GM18909 (cell line): ENCODE measurements at regions not wholly inside any gene's neighbourhood (a gene's known extent, or its start where the extent isn't known, plus 50 kb on each side); places are given as distances from the start of the nearest gene placed in this dataset.
"Not testable (repeated sequence)": the region's sequence is repeated elsewhere in the genome, so short reads cannot be mapped to it uniquely, and the experiment has no call there.

Experiments used
- ATAC-seq: cut with Tn5 transposase; IDR thresholded peaks from one replicate; pipeline ENCODE4 v1.9.1; 2021; ENCODE audit warnings: mild to moderate bottlenecking; ENCODE audit not compliant: unreplicated experiment, poor library complexity

DNA sequence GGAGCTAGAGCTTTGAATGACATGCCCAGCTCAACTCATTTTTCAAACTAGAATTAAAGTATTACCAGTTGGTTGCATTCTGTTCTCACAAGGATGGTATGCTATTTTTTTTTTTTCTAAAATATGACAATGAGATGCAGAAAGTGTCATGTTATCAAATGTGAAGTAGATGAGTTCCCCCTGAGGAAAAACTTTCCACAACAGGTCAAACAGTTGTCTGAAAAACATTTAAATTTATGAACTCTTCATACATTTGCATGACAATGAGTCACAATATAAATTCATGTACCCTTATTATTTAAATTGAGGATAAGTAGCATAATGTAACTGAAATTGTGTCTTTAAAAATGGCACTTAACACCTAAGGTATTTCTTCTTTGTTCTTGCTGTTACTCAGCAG, 1720.5 kb upstream of the NUDT12 start:
- no peak for ATAC-seq

DNA sequence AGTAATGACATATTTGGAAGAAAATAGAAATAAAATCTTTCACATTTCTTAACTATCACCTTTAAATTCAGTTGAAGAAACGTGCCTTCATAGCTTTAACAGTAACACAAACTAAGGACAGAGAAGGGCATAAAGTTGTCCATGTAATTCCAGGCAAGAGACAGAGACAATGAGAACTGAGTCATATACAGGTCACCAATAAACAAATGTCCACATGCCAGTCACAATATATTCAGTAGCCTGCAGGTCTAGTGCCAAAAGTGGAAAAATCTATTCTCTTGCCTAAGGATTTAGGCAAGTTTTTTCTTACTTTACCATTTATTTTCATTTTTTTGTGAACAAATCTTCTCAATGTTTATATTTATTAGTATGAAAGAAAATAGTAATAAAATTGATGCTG, 1711.5 kb upstream of the NUDT12 start:
- ATAC-seq = no peak

DNA sequence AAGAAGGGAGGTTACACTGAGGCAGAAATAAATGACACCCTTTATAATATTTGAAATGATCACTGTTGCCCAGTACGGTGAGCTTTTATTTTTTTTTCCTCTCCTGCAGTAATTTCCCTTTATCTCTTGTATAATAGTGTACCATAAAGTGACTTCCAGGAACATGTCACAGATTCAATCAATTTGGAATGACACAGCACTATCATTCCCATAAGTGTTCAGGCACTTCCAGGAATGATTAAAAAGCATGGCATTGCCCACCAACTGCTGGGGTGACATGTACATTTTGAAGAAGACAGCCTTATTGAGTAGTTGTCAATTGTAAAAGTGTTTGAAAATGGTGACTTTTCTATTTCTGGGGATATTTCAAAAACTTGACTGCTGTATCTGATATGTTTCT, 1700.9 kb upstream of the NUDT12 start:
- ATAC-seq = no peak

DNA sequence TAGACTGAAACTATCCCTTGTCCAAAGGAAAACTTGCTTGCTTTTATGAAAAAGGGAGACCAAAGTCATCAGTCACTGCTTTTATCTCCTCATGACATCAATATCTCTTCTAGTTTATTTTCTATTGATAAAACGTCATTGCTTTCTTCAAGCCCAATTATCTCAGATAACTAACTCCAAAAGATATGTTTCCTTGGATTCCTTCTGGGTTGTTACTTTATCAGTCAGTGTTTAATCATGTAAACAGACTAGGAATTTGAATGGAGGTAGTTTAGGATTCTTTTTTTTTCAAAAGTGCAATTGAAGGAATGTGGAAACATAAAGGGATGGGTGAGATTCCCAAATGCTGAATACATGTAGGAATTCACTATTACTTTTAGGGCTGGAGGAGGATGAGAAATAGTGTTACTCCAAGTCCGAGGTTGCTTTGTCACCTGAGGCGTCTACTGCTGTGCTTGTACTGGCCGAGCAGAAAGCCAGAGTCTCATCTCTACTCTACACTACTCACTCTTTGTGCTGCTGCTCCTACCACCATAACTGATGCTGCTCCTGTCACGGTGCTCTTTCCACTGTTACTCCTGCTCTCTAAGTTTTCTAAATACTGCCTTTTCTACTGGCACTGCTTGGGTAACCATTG, 1697.1 kb upstream of the NUDT12 start:
- ATAC-seq = no peak

DNA sequence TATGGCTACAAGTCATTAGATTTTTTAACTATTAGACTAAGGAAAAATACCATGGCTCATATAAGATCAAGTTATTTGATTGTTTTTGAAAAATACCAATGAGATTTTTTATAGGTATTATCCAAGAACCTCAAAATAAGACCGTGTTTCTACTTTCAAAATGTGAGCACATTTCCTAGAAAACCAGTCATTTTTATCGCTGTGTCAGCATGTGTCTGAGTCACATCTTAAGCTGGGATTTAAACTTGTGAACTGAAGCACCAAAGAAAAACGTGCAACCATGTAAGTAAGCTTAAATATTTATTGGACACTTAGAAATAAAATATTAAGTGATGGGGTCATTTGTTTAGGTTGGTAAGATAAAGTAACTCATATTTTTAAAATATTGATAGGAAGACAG, 1676.0 kb upstream of the NUDT12 start:
- no peak for ATAC-seq

DNA sequence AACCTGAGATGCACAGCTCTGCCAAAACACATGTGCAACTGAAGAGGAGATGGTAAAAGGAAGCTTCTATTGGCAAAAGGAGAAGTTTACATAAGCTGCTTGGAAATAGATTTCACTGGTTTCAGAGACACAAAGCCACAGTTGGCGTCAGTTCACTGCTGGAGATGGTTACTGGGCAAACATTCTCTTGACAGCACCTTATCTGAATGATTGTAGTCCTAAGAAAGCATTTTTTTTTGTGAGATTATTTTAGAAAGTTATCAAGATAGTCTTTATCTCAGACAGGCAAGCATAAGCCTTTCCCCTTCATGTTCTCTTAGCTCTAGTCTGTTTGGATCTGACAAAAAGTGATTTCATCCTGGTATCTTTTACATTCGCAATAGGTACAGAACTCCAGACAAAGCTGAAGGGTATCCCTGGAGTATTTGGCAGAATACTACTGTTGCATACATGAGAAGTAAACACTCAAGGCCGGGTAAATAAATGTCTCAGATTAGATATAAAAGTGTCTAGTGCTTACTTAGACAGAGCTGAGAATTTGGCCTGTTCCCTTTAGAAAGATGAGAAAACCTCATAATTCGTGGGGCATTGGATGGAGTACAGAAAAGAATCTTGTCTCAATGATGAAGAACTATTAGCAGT, 1668.0 kb upstream of the NUDT12 start:
- no peak for ATAC-seq

DNA sequence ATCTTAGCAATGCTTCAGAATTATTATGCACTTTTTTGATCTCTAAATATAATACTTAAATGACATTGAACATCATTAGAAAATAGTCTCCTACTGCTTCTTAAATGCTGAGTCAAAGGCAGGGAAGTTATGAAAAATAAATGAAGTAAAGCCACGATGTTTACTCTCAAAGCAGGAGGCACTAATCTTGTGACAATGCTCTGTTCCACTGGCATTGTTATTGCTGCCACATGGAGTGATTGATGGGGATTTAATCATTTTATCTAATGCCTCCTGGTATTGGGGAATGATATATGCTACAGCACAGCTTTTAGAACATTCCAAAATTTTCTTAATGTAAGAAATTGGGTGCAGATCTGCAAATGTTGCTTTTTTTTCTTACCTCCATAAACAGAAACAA, 1655.4 kb upstream of the NUDT12 start:
- ATAC-seq = no peak

DNA sequence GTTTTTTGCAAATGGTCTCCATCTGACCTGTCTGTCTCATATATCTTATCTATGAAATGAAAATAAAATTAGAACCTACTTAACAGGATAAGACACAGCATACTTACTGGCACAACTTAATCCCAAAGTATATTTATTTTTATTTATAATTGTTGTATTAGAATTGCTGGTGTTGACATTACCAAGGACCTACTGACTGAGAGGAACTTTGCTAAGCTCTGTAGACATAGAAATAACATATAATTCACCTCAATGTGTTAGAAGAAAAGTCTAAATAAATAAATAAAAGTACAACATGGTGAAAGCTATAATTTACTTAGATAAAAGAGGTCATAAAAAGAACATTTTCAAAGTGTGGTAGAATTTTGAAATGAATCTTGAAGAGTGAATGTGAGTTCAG, 1650.5 kb upstream of the NUDT12 start:
- no peak for ATAC-seq

DNA sequence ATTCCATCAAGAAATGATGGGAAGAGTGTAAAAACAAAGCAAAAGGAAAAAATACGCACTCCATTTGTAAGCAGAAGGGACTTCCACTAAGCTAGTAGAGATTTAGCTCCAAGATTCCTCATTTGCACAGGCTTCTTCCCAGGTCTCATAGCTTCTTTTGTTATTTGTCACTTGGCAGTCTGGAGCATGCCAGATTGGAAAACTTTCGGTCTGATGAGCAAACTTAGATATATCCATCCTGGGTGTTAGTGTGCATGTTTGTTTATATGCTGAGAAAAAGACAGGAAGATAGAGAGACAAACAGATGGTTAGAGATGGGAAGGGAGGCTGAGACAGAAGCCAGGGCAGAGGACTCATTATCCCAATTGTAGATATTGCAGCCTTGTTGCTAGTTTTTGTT, 1644.5 kb upstream of the NUDT12 start:
- ATAC-seq = no peak

DNA sequence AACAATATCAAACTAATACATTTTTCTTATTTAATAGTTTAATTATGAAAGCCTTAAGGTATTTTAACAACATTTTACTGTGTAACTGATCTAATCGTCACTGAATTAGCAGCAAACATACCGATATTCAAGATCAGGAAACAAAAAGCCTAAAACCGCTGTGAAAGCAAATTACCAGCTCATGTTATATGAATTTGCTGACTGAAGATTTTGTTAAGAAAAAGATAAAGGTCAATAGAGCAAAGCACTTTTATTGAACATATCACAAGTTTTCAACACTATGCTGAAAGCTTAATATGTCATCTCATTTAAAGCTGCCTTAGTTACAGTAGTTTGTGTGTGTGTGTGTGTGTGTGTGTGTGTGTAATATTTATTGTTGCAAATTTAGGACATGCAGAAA, 1634.9 kb upstream of the NUDT12 start:
- no peak for ATAC-seq

DNA sequence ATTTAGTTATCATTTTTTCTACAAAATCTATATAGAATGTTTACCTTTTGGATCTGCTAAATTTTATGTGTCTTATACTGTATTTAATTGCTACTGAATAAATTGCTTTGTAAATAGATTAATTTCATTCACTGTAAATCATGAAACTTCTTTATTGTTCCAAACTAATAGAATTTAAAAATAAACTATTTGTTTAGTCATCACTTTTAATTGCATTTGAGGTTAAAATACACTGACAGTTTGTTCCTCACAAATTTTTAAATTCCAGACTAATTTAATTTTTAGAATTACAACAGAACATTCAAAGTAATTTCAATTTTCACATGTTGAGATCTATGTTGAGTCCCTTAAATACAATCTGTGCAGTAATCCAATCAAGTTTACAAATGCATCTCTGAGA, 1633.2 kb upstream of the NUDT12 start:
- no peak for ATAC-seq

DNA sequence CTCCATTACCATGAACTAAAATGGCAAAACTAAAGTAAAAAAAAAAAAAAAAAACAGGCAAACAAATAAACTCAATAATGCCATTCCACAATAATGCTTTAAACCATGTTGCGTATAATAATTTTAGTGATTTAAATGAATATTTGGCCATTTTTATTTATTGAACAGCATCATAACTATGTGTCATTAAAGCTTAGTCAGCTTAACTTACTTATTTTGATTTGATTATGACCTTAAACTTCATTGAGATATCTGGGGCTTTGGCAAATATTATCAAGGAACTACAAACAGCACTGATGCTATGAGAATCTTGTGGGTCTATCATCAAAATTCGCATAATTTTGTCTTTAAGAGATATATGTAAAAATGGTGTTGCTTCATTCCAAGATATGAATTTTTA, 1610.3 kb upstream of the NUDT12 start:
- ATAC-seq = no peak

DNA sequence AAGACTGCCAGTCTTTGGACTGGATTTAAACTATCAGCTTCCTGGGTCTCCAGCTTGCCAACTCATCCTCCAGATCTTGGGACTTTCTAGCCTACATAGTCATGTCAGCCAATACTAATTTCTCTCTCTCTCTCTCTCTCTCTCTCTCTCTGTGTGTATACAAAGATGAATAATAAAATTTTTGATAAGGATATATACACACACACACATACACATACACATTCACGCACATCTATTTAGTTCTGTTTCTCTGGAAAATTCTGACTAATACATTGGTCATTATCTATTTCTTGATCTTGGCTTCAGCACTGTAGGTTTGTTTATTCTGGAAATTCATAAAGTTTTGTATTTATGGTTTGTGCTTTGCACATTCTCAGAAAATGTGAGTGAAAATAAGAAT, 1606.2 kb upstream of the NUDT12 start:
- ATAC-seq = no peak

DNA sequence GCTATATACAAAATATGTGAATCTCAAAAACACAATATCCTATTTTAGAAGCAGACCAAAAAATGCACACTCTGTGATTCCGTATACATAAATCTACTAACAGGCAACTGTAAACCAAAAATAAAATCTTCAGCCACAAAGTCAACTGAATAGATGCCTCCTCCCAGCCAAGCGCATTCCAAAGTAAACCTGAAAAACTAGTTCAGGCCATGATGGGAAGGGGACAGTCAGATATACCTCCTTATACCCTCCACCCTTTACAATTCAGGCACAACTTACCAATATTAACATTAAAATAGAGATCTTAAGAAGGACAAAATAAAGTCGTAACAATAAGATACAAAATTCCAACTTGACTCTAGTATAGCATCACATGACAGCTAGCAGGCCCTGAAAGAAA, 1604.5 kb upstream of the NUDT12 start:
- ATAC-seq = no peak

DNA sequence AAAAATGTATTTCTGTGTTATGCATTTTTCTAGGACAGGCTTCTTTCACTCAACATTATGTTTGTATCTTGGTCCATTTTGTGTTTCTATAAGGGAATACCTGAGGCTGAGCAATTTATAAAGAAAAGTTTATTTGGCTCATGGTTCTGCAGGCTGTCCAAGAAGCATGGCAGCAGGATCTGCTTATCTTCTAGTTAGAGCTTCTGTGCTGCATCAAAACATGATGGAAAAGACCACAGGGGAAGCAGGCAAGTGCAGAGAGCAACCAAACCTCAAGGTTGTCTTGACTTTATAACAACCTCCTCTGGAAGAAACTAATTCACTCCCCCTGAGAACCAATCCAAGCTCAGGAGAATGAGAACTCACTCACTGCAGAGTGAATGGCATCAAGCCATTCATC, 1601.0 kb upstream of the NUDT12 start:
- ATAC-seq = no peak

DNA sequence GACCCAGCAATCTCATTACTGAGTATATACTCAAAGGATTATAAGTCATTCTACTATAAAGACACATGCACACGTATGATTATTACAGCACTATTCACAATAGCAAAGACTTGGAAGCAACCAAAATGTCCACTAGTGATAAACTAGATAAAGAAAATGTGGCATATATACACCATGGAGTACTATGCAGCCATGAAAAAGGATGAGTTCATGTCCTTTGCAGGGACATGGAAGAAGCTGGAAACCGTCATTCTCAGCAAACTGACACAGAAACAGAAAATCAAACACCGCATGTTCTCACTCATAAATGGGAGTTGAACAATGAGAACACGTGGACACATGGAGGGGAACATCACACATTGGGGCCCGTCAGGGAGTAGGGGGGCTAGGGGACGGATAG, 1600.0 kb upstream of the NUDT12 start:
- not testable (repeated sequence) for ATAC-seq

DNA sequence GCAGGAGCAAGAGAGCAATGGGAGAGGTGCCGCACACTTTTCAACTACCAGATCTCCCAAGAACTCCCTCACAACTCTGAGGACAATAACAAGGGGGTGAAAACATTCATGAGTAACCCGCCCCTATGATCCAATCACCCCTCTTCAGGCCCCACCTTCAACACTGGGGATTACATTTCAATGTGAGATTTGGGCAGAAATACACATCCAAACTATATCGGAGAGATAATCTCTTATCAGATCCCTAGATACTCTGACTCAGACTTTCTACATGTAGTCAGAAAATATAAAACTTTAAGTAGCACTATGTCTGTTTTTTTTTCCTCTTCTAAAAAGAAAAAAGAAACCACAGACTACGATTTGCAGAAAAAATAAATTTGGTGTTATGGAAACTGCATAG, 1595.9 kb upstream of the NUDT12 start:
- ATAC-seq = no peak

DNA sequence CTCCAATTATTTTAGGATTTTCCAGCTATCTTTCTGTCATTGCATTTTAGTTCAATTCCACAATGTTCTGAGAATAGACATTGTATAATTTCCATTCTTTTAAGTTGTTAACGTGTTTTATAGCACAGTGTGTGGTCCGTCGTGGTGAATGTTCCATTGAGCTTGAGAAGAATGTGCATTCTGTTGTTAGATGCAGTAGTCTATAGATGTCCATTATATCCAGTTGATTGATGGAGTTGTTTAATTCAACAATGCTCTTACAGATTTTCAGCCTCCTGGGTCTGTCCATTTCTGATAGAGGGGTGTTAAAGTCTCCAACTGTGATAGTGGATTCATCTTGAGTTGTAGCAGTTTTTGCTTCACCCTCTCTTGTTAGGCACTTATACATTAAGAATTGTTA, 1587.7 kb upstream of the NUDT12 start:
- ATAC-seq = no peak

DNA sequence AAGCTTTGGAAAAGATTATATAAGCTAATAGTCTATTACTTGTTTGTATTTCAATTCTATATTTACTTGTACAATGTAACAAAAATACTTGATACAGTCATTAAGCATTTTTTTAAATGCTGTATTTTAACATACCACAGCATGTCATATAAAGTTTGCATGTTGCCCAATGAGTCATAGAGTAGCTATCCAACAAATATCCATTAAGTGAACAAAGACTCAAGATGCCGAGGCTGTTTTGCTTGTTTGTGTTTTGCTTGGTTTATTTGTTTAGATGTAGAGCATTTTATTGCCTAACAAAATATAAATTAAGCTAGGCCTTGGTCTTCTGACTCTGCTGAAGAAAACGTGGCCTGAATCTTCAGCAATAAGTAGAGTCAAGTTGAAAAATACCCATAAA, 1584.3 kb upstream of the NUDT12 start:
- ATAC-seq = no peak

DNA sequence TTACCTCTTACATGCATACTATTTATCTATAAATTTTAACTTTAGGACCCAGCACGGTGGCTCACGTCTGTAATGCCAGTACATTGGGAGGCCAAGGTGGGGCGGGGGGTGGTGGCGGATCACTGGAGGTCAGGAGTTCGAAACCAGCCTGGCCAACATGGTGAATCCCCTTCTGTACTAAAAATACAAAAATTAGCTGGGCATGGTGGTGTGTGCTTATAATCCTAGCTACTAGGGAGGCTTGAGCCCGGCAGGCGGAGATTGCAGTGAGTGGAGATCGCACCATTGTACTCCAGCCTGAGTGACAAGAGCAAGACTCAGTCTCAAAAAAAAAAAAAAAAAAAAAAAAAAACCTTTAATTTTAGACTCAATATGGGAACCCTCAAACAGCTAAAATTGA, 1582.6 kb upstream of the NUDT12 start:
- ATAC-seq = no peak

DNA sequence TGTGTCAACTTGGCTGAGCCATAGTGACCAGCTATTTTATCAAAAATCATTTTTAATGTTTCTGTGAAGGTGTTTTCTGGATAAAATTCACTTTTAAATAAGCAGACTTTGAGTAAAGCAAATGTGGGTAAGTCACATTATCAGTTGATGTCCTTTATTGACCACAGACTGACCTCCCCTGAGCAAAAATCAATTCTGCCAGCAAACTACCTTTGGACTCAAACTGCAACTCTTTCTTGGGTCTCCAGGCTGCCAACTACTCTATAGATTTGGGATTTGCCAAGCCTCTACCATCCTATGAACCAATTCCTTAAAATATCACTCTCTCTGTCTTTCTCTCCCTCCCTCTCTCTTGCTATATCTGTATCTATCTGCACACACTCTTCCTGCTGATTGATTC, 1571.7 kb upstream of the NUDT12 start:
- no peak for ATAC-seq

DNA sequence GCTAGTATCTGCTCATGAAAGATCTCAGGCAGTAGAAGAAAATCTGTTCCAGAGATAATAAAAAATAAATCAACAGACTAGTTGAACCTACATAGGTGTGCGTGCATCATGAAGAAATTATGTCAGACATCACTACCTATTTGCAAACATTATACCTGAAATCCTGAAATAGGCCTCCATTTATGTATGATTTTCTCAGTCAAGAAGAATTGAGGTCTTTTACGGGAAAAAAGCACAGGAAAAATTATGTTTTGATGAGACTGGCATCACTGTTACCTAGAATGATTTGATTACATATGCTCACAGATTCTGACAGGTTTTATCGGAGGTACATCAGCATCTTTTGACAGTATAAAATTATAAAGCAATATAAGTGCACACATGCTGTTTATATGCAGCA, 1570.5 kb upstream of the NUDT12 start:
- ATAC-seq = no peak

DNA sequence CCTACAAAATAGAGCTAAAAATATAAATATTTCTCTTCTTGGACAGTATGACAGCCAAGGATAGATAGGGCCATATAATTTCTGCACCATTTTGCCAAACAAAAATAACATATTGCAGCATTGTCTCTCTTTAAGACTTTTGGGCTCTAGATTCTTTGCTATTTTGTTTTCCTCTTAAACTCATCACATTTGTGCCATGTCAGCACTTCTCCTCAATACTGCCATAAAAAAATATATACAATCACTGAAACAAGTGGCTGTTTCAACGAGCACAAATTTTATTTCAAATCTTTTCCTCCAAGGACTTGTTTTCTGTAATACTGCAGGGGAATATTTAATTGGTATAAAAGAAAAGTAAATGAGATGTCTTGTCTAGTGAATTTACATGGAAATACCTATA, 1570.0 kb upstream of the NUDT12 start:
- ATAC-seq = no peak
